K562 (cell line): ENCODE measurements at regions not wholly inside any gene's neighbourhood (a gene's known extent, or its start where the extent isn't known, plus 50 kb on each side); places are given as distances from the start of the nearest gene placed in this dataset.

Source experiments
- ATAC-seq: fragments of 200-7000 bp; cut with Tn5 transposase; 3 replicates; pipeline ENCODE4 v1.9.1; 2020; ENCODE audit warnings: moderate library complexity
- BruUV-seq: library from RNA; stranded (reverse); fragments of 400-500 nt; replicated peaks from 2 replicates; lab custom pipeline; 2021; lab: Mats Ljungman, UMichigan
- CTCF ChIA-PET: fragments of 300-600 bp; formaldehyde crosslinking; extraction: SDS; loops from one replicate; lab custom pipeline; 2021; ENCODE audit warnings: low intra/inter-chr PET ratio; lab: Yijun Ruan, JAX
- POLR2A ChIA-PET: fragments of 300-600, 350-650 bp; sonication (Branson Sonifier 250); formaldehyde crosslinking; extraction: SDS; loops from one replicate; lab custom pipeline; 2021; ENCODE audit warnings: antibody characterized with exemption, inconsistent platforms; lab: Yijun Ruan, JAX
- DNase-seq, 4 experiments: peaks; one replicate each; pipeline versions ENCODE4 v3.0.0 to v3.0.0-alpha.2; 2011 to 2018; ENCODE audit warnings: low spot score in 3 of 4, mixed read lengths in 3 of 4; ENCODE audit errors: extremely low read depth in 1 of 4
- FAIRE-seq: peaks from 2 replicates; lab custom pipeline; 2011; peaks lifted over from hg19 to GRCh38; lab: Jason Lieb, UNC
- H2AFZ ChIP-seq: 2 replicates; pipeline ENCODE4 v1.6.0; 2011; ENCODE audit warnings: low read depth, low read length, control low read depth, inconsistent platforms
- H3K27ac ChIP-seq: fragments of 200-600 bp; 3 replicates; pipeline ENCODE4 v1.8.0; 2011; ENCODE audit warnings: low read depth, mild to moderate bottlenecking, control low read depth, inconsistent platforms, low read length, moderate library complexity, mixed read lengths; ENCODE audit errors: extremely low read depth
- H3K27me3 ChIP-seq, 2 experiments: fragments of 300-600 bp in 1 of 2; 2 replicates in 1 of 2; 3 replicates in 1 of 2; pipeline versions ENCODE4 v1.6.0 to v1.8.0; 2011; ENCODE audit warnings: inconsistent platforms in 2 of 2, low read length in 2 of 2, mild to moderate bottlenecking in 1 of 2, mixed read lengths in 1 of 2, moderate library complexity in 1 of 2; ENCODE audit not compliant: control insufficient read depth in 2 of 2, insufficient read depth in 2 of 2
- H3K36me3 ChIP-seq: fragments of 300-600 bp; 3 replicates; pipeline ENCODE4 v1.8.0; 2011; ENCODE audit warnings: mild to moderate bottlenecking, low read length, inconsistent platforms; ENCODE audit not compliant: control insufficient read depth, insufficient read depth
- H3K4me1 ChIP-seq, 2 experiments: fragments of 200-600 bp in 1 of 2; replicated peaks in 1 of 2; 2 replicates in 1 of 2; 3 replicates in 1 of 2; pipeline versions ENCODE4 v1.5.1 to v1.8.0; 2011; ENCODE audit warnings: inconsistent platforms in 2 of 2, low read length in 2 of 2, mild to moderate bottlenecking in 1 of 2, mixed read lengths in 1 of 2, moderate library complexity in 1 of 2; ENCODE audit not compliant: control insufficient read depth in 2 of 2, insufficient read depth in 2 of 2
- H3K4me2 ChIP-seq: 2 replicates; pipeline ENCODE4 v1.6.1; 2011; ENCODE audit warnings: low read length, control low read depth, inconsistent platforms, mixed read lengths; ENCODE audit not compliant: insufficient read depth
- H3K4me3 ChIP-seq: fragments of 200-600 bp; sonication (generic), shearing (Covaris generic); 2 replicates; pipeline ENCODE4 v1.5.1; 2016; ENCODE audit warnings: control low read depth, inconsistent platforms
- H3K79me2 ChIP-seq: fragments of 200-600 bp; 3 replicates; pipeline ENCODE4 v1.8.0; 2011; ENCODE audit warnings: low read length, inconsistent platforms; ENCODE audit not compliant: control insufficient read depth, insufficient read depth
- H3K9ac ChIP-seq, 2 experiments: 2 replicates each; pipeline versions ENCODE4 v1.6.0 to v1.6.1; 2011; ENCODE audit warnings: low read depth in 2 of 2, low read length in 2 of 2, control low read depth in 1 of 2, inconsistent platforms in 1 of 2, mild to moderate bottlenecking in 1 of 2, mixed read lengths in 1 of 2; ENCODE audit not compliant: insufficient read depth in 1 of 2
- H3K9me1 ChIP-seq: one replicate; pipeline ENCODE4 v1.6.0; 2011; ENCODE audit warnings: inconsistent platforms, mild to moderate bottlenecking, low read length, moderate library complexity; ENCODE audit not compliant: control insufficient read depth, insufficient read depth
- H3K9me3 ChIP-seq: replicated peaks from 2 replicates; pipeline ENCODE4 v1.5.1; 2011; ENCODE audit warnings: low read depth, low read length, inconsistent platforms; ENCODE audit not compliant: control insufficient read depth, insufficient read depth
- H4K20me1 ChIP-seq: replicated peaks from 2 replicates; pipeline ENCODE4 v1.6.1; 2011; ENCODE audit warnings: low read length, inconsistent platforms, mixed read lengths; ENCODE audit not compliant: control insufficient read depth, insufficient read depth
- C11orf30 ChIP-seq: fragments of 450-650 bp; IDR thresholded peaks from 2 replicates; pipeline ENCODE4 v1.6.1; 2016; ENCODE audit warnings: low read depth, mild to moderate bottlenecking
- NR2C1 ChIP-seq, 2 experiments: fragments of 450-650 bp; IDR thresholded peaks; 2 replicates each; pipeline ENCODE4 v1.6.1; 2017; ENCODE audit warnings: mild to moderate bottlenecking in 2 of 2, antibody characterized with exemption in 1 of 2, inconsistent platforms in 1 of 2, missing compliant biosample characterization in 1 of 2, missing genetic modification characterization in 1 of 2
- NR2C2 ChIP-seq, 2 experiments: fragments of 200-800 bp in 1 of 2; sonication (Bioruptor generic) in 1 of 2; sonication (generic) in 1 of 2; formaldehyde crosslinking in 1 of 2; IDR thresholded peaks; 2 replicates each; pipeline versions ENCODE4 v1.6.1 to v1.8.0; 2016 to 2022; ENCODE audit warnings: mild to moderate bottlenecking in 1 of 2, missing compliant biosample characterization in 1 of 2, missing genetic modification characterization in 1 of 2, missing genetic modification reagents in 1 of 2
- YY1 ChIP-seq, 3 experiments: IDR thresholded peaks; 2 replicates each; pipeline ENCODE4 v1.6.1; 2011; ENCODE audit warnings: low read length in 2 of 3, mild to moderate bottlenecking in 2 of 3, moderate library complexity in 2 of 3, borderline replicate concordance in 1 of 3, control low read depth in 1 of 3, low read depth in 1 of 3; ENCODE audit not compliant: insufficient read depth in 3 of 3, insufficient replicate concordance in 2 of 3, control insufficient read depth in 1 of 3, insufficient read length in 1 of 3; ENCODE audit errors: extremely low read depth in 1 of 3
- WGBS: fragments of 100-300 bp; shearing (Covaris generic); methylation state at CpG from one replicate; pipeline ENCODE4 v1.1.6; 2016; ENCODE audit warnings: low coverage, mixed read lengths; ENCODE audit not compliant: insufficient coverage; ENCODE audit errors: missing lambda C conversion rate; 5-methylcytosine and 5-hydroxymethylcytosine counted together
- in situ Hi-C: fragments of 300-500 bp; cut with MboI; formaldehyde crosslinking; loops from 4 replicates; pipeline ENCODE4 v1.15.0; 2018; ENCODE audit warnings: inconsistent platforms, mixed read lengths
- intact Hi-C: fragments of 100-400 bp; cut with micrococcal nuclease; formaldehyde crosslinking; loops from 2 replicates; pipeline ENCODE4 v1.14.2; 2022

GRCh38 chr5:27472871-27473270 lies 434.5 kb upstream of the CDH9 start:
- DNase-seq (peak in 1 of 4 experiments; percentile 44), ATAC-seq (peak; percentile 77), FAIRE-seq (peak; percentile 42)
- Histone ChIP-seq H3K27ac (peak overlapping the region; percentile 71), H2AFZ (peak overlapping the region; percentile 64; the same call in 1 of the 2 replicates), H3K27me3 (no peaks in the 10 kb centered on the region), H3K9ac (peak overlapping the region; percentile 48 to 61; a peak in 2 of 4 replicates), H3K36me3 (peaks cover 12% of the 10 kb centered on the region; the same call in 2 of the 3 replicates), H3K9me1 (no peaks in the 10 kb centered on the region), H3K4me1 (no peaks in the 10 kb centered on the region), H3K4me3 (peak overlapping the region; percentile 40), H3K9me3 (no peaks in the 10 kb centered on the region; the same call in 1 of the 2 replicates), H4K20me1 (no peaks in the 10 kb centered on the region), H3K79me2 (peaks cover 22% of the 10 kb centered on the region), H3K4me2 (peak overlapping the region; percentile 68)
- CTCF ChIA-PET = no interaction called here
- in situ Hi-C loops (no loop called here), intact Hi-C loops (loop anchor here (2.0 kb wide), 1 partner anchor 256 kb away; no protein-coding TSS in a partner anchor)
- no TSS peak for BruUV-seq
- POLR2A ChIA-PET = interaction anchor here (1.2 kb wide), 1 partner anchor 12 kb away, joined by 3 read pairs; no protein-coding TSS in a partner anchor
- peak; percentile 26; the same call in 1 of the 2 replicates for TF ChIP-seq NR2C1 (IDR thresholded peaks at IDR 0.05)
- TF ChIP-seq NR2C1 (tag; IDR thresholded peaks at IDR 0.05) = peak; percentile 50
- peak in 1 of 3 experiments; percentile 76 for TF ChIP-seq YY1 (IDR thresholded peaks at IDR 0.05; ENCODE audit: borderline replicate concordance in 1 of 3, control insufficient read depth in 1 of 3, extremely low read depth in 1 of 3, insufficient read depth in 3 of 3, insufficient read length in 1 of 3, insufficient replicate concordance in 2 of 3, low read depth in 1 of 3, low read length in 2 of 3)
- no peak for TF ChIP-seq NR2C2 (CRISPR knock-in tag; IDR thresholded peaks at IDR 0.05)
- peak; percentile 79 for TF ChIP-seq NR2C2 (tag; IDR thresholded peaks at IDR 0.05)
- TF ChIP-seq C11orf30 = no peak
- WGBS = 0% methylated on average over 4 of the region's 4 CpGs
